ENCODE measurements at regions not wholly inside any gene's neighbourhood (a gene's known extent, or its start where the extent isn't known, plus 50 kb on each side); places are given as distances from the start of the nearest gene placed in this dataset.

DNA sequence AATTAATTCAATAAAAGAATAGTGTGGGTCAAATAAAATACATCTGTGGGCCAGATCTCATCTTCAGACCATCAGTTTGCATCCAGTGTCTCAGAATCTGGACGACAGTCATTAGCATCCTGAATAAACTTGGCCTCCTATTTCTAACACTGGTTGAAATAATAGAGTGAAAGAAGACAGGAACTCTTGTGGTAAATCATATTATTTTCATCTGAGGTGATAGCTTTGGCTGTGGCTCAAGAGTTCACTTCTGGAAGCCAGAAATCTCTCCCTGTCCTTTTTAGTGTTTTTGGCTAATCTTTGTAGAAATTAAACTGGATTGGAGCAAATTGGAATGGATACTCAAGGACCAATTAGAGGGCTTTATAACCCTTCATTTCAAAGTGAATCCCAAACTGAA lies 63.4 kb upstream of the HMHB1 start:
- DNase-seq (ENCODE audit: low spot score in 2 of 2) = no peak
- no peak overlapping the region for H3K27ac ChIP-seq
- TF ChIP-seq, protein P1, sequence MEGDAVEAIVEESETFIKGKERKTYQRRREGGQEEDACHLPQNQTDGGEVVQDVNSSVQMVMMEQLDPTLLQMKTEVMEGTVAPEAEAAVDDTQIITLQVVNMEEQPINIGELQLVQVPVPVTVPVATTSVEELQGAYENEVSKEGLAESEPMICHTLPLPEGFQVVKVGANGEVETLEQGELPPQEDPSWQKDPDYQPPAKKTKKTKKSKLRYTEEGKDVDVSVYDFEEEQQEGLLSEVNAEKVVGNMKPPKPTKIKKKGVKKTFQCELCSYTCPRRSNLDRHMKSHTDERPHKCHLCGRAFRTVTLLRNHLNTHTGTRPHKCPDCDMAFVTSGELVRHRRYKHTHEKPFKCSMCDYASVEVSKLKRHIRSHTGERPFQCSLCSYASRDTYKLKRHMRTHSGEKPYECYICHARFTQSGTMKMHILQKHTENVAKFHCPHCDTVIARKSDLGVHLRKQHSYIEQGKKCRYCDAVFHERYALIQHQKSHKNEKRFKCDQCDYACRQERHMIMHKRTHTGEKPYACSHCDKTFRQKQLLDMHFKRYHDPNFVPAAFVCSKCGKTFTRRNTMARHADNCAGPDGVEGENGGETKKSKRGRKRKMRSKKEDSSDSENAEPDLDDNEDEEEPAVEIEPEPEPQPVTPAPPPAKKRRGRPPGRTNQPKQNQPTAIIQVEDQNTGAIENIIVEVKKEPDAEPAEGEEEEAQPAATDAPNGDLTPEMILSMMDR (IDR thresholded peaks at IDR 0.05) = no peak

DNA sequence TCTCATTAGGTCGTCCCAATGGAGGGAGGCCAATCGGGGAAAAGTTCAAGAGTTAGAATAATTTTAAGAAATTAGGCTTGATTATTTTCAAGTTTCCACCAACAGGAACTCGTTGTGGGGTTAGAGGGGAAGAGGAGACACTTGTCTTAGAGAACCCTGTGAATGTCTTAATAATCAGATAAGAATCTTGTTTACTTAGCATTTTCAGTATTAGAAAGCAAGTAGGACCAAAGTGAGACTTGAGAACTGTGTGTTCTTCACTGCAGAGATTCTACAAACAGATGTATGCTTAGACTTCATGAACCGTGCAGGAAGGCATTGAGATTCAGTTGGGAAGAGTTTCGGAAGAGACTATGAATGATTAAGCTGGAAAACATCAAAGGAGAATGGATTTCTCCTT lies 69.0 kb upstream of the HMHB1 start:
- no peak overlapping the region for H3K4me3 ChIP-seq
- TF ChIP-seq, protein P1 (IDR thresholded peaks at IDR 0.05) = no peak

More for the DNA sequence above, 63.4 kb upstream of the HMHB1 start:
- Histone ChIP-seq H3K9me3 (no peaks in the 10 kb centered on the region), H3K27me3 (no peaks in the 10 kb centered on the region), H3K4me3 (no peak overlapping the region), H3K4me1 (no peaks in the 10 kb centered on the region), H3K36me3 (no peaks in the 10 kb centered on the region)
- intact Hi-C loops (cut with DNase I) = no loop called here

DNA sequence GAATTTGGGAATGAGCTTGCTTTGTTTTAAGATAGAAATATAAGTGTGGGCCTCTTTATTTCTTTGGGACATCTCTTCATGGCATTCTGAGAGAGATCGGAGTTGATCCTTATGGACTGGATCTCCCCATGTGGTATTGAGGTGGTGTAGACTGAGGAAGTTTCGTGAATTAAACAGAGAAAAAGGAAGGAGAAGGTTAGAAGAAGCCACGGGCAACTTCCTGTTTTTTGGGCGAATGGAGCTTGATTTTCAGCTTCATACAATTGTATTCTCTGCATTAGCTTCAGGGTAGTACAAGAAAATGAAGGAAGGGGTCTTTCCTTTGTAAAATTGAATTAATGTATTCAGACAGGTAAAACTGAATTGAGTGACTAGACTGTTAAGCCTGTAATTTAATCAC lies 70.5 kb upstream of the HMHB1 start:
- intact Hi-C loops (cut with DNase I) = no loop called here
- Histone ChIP-seq H3K9me3 (no peaks in the 10 kb centered on the region), H3K27me3 (no peaks in the 10 kb centered on the region), H3K4me1 (no peaks in the 10 kb centered on the region), H3K27ac (no peak overlapping the region), H3K4me3 (no peak overlapping the region), H3K36me3 (no peaks in the 10 kb centered on the region)
- DNase-seq (ENCODE audit: low spot score in 2 of 2) = no peak
- TF ChIP-seq, protein P1 (IDR thresholded peaks at IDR 0.05) = no peak

More for the DNA sequence above, 69.0 kb upstream of the HMHB1 start:
- no peak for DNase-seq (ENCODE audit: low spot score in 2 of 2)
- H3K27me3 ChIP-seq = no peaks in the 10 kb centered on the region
- H3K9me3 ChIP-seq = no peaks in the 10 kb centered on the region
- no peaks in the 10 kb centered on the region for H3K4me1 ChIP-seq
- no peak overlapping the region for H3K27ac ChIP-seq
- H3K36me3 ChIP-seq = no peaks in the 10 kb centered on the region
- intact Hi-C loops (cut with DNase I) = no loop called here

DNA sequence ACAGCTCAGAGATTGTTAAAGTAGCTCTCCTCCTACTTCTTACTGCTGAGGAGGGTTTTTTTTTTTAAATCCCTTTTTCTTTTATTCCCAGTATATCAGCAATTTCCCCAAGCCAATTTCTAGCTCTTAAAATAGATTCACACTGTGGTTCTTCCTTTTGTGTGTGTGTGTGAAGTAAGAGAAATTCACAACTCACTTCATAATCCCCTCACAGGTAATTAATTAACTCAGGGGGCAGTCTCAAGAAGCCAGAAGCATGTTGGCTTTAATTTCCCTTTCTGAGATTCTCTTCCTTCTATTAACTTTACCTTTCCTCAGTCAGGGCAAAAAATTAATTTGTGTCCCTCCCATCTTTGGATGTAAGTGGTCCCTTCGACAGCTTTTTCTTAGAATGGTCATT lies 71.0 kb upstream of the HMHB1 start:
- Histone ChIP-seq H3K9me3 (no peaks in the 10 kb centered on the region), H3K27me3 (no peaks in the 10 kb centered on the region), H3K36me3 (no peaks in the 10 kb centered on the region), H3K27ac (no peak overlapping the region), H3K4me3 (no peak overlapping the region), H3K4me1 (no peaks in the 10 kb centered on the region)
- DNase-seq (ENCODE audit: low spot score in 2 of 2) = no peak
- TF ChIP-seq, protein P1 (IDR thresholded peaks at IDR 0.05) = no peak
- intact Hi-C loops (cut with DNase I) = no loop called here

DNA sequence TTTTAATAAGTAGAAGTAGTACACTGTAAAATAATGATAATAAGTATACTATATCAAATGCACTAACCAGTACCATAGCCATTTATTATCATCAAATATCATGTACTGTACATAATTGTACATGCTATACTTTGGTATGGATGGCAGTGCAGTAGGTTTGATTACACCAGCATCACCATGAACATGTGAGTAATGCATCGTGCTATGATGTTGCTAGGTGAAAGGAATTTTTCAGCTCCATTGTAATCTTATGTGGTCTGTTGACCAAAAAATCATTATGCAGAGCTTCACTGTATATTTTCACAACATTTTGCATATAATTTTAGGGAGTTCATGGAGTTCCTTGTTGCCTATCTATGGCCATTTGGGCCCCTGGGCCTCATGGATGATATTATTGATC lies 72.2 kb upstream of the HMHB1 start:
- intact Hi-C loops (cut with DNase I) = no loop called here
- TF ChIP-seq, protein P1 (IDR thresholded peaks at IDR 0.05) = no peak

More for the DNA sequence above, 72.2 kb upstream of the HMHB1 start:
- Histone ChIP-seq H3K4me1 (no peaks in the 10 kb centered on the region), H3K27ac (no peak overlapping the region), H3K9me3 (no peaks in the 10 kb centered on the region), H3K4me3 (no peak overlapping the region), H3K27me3 (no peaks in the 10 kb centered on the region), H3K36me3 (no peaks in the 10 kb centered on the region)
- DNase-seq (ENCODE audit: low spot score in 2 of 2) = no peak

Measured in ascending aorta (tissue), 2 donors.